Testis (tissue), 2 donors: ENCODE measurements at regions not wholly inside any gene's neighbourhood (a gene's known extent, or its start where the extent isn't known, plus 50 kb on each side); places are given as distances from the start of the nearest gene placed in this dataset.

Experiments used
- POLR2A ChIP-seq: fragments of 450-650 bp; IDR thresholded peaks from one replicate; pipeline ENCODE4 v1.6.1; 2017; ENCODE audit warnings: antibody characterized with exemption, mild to moderate bottlenecking, moderate library complexity
- TF ChIP-seq, protein P1 (sequence below), 3 experiments: fragments of 450-650 bp in 2 of 3; fragments of 200-600 bp in 1 of 3; sonication (generic) in 1 of 3; IDR thresholded peaks; one replicate each; pipeline ENCODE4 v1.5.1; 2016 to 2019; ENCODE audit warnings: antibody characterized with exemption in 3 of 3, mild to moderate bottlenecking in 2 of 3, moderate library complexity in 1 of 3

- TF ChIP-seq POLR2A, result no peak
- TF ChIP-seq, protein P1, sequence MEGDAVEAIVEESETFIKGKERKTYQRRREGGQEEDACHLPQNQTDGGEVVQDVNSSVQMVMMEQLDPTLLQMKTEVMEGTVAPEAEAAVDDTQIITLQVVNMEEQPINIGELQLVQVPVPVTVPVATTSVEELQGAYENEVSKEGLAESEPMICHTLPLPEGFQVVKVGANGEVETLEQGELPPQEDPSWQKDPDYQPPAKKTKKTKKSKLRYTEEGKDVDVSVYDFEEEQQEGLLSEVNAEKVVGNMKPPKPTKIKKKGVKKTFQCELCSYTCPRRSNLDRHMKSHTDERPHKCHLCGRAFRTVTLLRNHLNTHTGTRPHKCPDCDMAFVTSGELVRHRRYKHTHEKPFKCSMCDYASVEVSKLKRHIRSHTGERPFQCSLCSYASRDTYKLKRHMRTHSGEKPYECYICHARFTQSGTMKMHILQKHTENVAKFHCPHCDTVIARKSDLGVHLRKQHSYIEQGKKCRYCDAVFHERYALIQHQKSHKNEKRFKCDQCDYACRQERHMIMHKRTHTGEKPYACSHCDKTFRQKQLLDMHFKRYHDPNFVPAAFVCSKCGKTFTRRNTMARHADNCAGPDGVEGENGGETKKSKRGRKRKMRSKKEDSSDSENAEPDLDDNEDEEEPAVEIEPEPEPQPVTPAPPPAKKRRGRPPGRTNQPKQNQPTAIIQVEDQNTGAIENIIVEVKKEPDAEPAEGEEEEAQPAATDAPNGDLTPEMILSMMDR (IDR thresholded peaks at IDR 0.05), result no peak
Observed at GRCh38 chr17:53227514-53227913, 595.2 kb upstream of the KIF2B start.
